ENCODE measurements at regions not wholly inside any gene's neighbourhood (a gene's known extent, or its start where the extent isn't known, plus 50 kb on each side); places are given as distances from the start of the nearest gene placed in this dataset.

GRCh38 chr16:75803753-75804152, 77.5 kb upstream of the CPHXL start:
- TF ChIP-seq, protein P1, sequence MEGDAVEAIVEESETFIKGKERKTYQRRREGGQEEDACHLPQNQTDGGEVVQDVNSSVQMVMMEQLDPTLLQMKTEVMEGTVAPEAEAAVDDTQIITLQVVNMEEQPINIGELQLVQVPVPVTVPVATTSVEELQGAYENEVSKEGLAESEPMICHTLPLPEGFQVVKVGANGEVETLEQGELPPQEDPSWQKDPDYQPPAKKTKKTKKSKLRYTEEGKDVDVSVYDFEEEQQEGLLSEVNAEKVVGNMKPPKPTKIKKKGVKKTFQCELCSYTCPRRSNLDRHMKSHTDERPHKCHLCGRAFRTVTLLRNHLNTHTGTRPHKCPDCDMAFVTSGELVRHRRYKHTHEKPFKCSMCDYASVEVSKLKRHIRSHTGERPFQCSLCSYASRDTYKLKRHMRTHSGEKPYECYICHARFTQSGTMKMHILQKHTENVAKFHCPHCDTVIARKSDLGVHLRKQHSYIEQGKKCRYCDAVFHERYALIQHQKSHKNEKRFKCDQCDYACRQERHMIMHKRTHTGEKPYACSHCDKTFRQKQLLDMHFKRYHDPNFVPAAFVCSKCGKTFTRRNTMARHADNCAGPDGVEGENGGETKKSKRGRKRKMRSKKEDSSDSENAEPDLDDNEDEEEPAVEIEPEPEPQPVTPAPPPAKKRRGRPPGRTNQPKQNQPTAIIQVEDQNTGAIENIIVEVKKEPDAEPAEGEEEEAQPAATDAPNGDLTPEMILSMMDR (IDR thresholded peaks at IDR 0.05) = no peak
- no peak for TF ChIP-seq POLR2A (IDR thresholded peaks at IDR 0.05)
